B cell (primary cell): ENCODE measurements at regions not wholly inside any gene's neighbourhood (a gene's known extent, or its start where the extent isn't known, plus 50 kb on each side); places are given as distances from the start of the nearest gene placed in this dataset.
"Not testable (repeated sequence)": the region's sequence is repeated elsewhere in the genome, so short reads cannot be mapped to it uniquely, and the experiment has no call there.

Experiments
- ATAC-seq: fragments of 200-7000 bp; cut with Tn5 transposase; one replicate; pipeline ENCODE4 v1.10.0; 2021; ENCODE audit warnings: low read depth, mild to moderate bottlenecking, moderate number of reproducible peaks, moderate library complexity
- CTCF ChIA-PET: fragments of 350-600 bp; sonication (Branson Sonifier 250); formaldehyde crosslinking; loops from one replicate; lab custom pipeline; 2021; ENCODE audit warnings: antibody characterized with exemption, inconsistent platforms; lab: Charles Lee
- POLR2A ChIA-PET: fragments of 350-600 bp; sonication (Branson Sonifier 250); formaldehyde crosslinking; loops from one replicate; lab custom pipeline; 2021; ENCODE audit warnings: antibody characterized with exemption; lab: Charles Lee
- DNase-seq: peaks from one replicate; pipeline ENCODE4 v3.0.0; 2013
- H2AFZ ChIP-seq: 2 replicates; pipeline ENCODE4 v1.6.1; 2012; ENCODE audit warnings: mild to moderate bottlenecking, low read depth, low read length; ENCODE audit not compliant: insufficient read depth, poor library complexity, severe bottlenecking
- H3K27ac ChIP-seq, 2 donors: 1 replicate in 1 of 2; 2 replicates in 1 of 2; pipeline ENCODE4 v1.5.1; 2012 to 2013; ENCODE audit warnings: low read length in 2 of 2, mild to moderate bottlenecking in 2 of 2, moderate library complexity in 1 of 2
- H3K27me3 ChIP-seq, 4 experiments: fragments of 200-600 bp in 1 of 4; sonication (generic) in 1 of 4; replicated peaks in 1 of 4; 1 replicate in 2 of 4; 2 replicates in 2 of 4; pipeline versions ENCODE4 v1.6.1 to v1.7.0; 2013 to 2016; ENCODE audit warnings: low read length in 3 of 4, mild to moderate bottlenecking in 2 of 4, mixed read lengths in 1 of 4, moderate library complexity in 1 of 4; ENCODE audit not compliant: insufficient read depth in 4 of 4, control insufficient read depth in 3 of 4; ENCODE audit errors: control extremely low read depth in 1 of 4
- H3K36me3 ChIP-seq, 2 experiments: replicated peaks in 1 of 2; 1 replicate in 1 of 2; 2 replicates in 1 of 2; pipeline versions ENCODE4 v1.6.1 to v1.7.1; 2013; ENCODE audit warnings: low read length in 1 of 2; ENCODE audit not compliant: insufficient read depth in 2 of 2, control insufficient read depth in 1 of 2; ENCODE audit errors: control extremely low read depth in 1 of 2, extremely low read depth in 1 of 2
- H3K4me1 ChIP-seq, 2 donors: fragments of 200-600 bp in 1 of 2; sonication (generic) in 1 of 2; 1 replicate in 1 of 2; 2 replicates in 1 of 2; pipeline versions ENCODE4 v1.5.1 to v1.6.1; 2013 to 2017; ENCODE audit warnings: low read length in 2 of 2; ENCODE audit not compliant: control insufficient read depth in 2 of 2, insufficient read depth in 2 of 2
- H3K4me2 ChIP-seq: replicated peaks from 2 replicates; pipeline ENCODE3; 2012; ENCODE audit warnings: mild to moderate bottlenecking, low read depth, low read length; ENCODE audit not compliant: poor library complexity, severe bottlenecking
- H3K4me3 ChIP-seq, 5 experiments: fragments of 200-600 bp in 1 of 5; sonication (generic) in 1 of 5; 1 replicate in 3 of 5; 2 replicates in 2 of 5; pipeline versions ENCODE4 v1.5.1 to v1.7.0; 2011 to 2016; ENCODE audit warnings: low read length in 4 of 5, mild to moderate bottlenecking in 4 of 5, low read depth in 2 of 5, control low read depth in 1 of 5, moderate library complexity in 1 of 5; ENCODE audit not compliant: insufficient read depth in 1 of 5; ENCODE audit errors: control extremely low read depth in 1 of 5, extremely low read depth in 1 of 5
- H3K79me2 ChIP-seq: fragments of 200-600 bp; sonication (generic); one replicate; pipeline ENCODE4 v1.6.0; 2016; ENCODE audit warnings: low read length; ENCODE audit not compliant: control insufficient read depth, insufficient read depth
- H3K9ac ChIP-seq: fragments of 200-600 bp; sonication (generic); 2 replicates; pipeline ENCODE4 v1.6.1; 2017; ENCODE audit warnings: mild to moderate bottlenecking, low read length, moderate library complexity
- H3K9me3 ChIP-seq, 3 donors: one replicate each; pipeline versions ENCODE4 v1.6.1 to v1.7.1; 2013; ENCODE audit warnings: low read length in 2 of 3; ENCODE audit not compliant: control insufficient read depth in 2 of 3, insufficient read depth in 1 of 3; ENCODE audit errors: control extremely low read depth in 1 of 3
- H4K20me1 ChIP-seq: 2 replicates; pipeline ENCODE4 v1.6.0; 2012; ENCODE audit warnings: mild to moderate bottlenecking, low read length; ENCODE audit not compliant: insufficient read depth, control insufficient read depth, poor library complexity, severe bottlenecking
- H3K27ac Mint-ChIP-seq: one replicate; pipeline ENCODE4 v1.8.0; 2021; ENCODE audit warnings: mixed read lengths
- H3K27me3 Mint-ChIP-seq: one replicate; pipeline ENCODE4 v1.8.0; 2021; ENCODE audit warnings: mixed read lengths
- H3K4me1 Mint-ChIP-seq: one replicate; pipeline ENCODE4 v1.8.0; 2021; ENCODE audit warnings: mixed read lengths
- H3K4me3 Mint-ChIP-seq: one replicate; pipeline ENCODE4 v1.8.0; 2021; ENCODE audit warnings: mixed read lengths
- H3K9me3 Mint-ChIP-seq: one replicate; pipeline ENCODE4 v1.8.0; 2022; ENCODE audit warnings: mixed read lengths; ENCODE audit not compliant: insufficient read depth
- CTCF ChIP-seq: fragments of 200-600 bp; IDR thresholded peaks from one replicate; pipeline ENCODE4 v1.8.0; 2022; ENCODE audit warnings: antibody characterized with exemption, mild to moderate bottlenecking
- EZH2 ChIP-seq: IDR thresholded peaks from 2 replicates; pipeline ENCODE4 v1.6.1; 2012; ENCODE audit warnings: borderline replicate concordance, low read depth, mild to moderate bottlenecking, moderate library complexity, low read length; ENCODE audit not compliant: insufficient read depth, poor library complexity, severe bottlenecking
- WGBS: methylation state at CpG from one replicate; pipeline ENCODE4 v1.1.5; 2013; ENCODE audit warnings: missing lambda C conversion rate; ENCODE audit not compliant: insufficient coverage; 5-methylcytosine and 5-hydroxymethylcytosine counted together
- intact Hi-C: fragments of 100-400 bp; cut with micrococcal nuclease; formaldehyde crosslinking; loops from one replicate; pipeline ENCODE4 v1.10.0; 2022

- DNase-seq, H3K4me1 ChIP-seq, H2AFZ ChIP-seq, intact Hi-C loops, H3K4me2 ChIP-seq, H3K27me3 ChIP-seq, POLR2A ChIA-PET, H3K4me3 ChIP-seq, ATAC-seq, H3K9ac ChIP-seq, H3K79me2 ChIP-seq, H3K27ac Mint-ChIP-seq, H4K20me1 ChIP-seq, CTCF ChIA-PET, H3K36me3 ChIP-seq, H3K27ac ChIP-seq, H3K4me3 Mint-ChIP-seq, H3K4me1 Mint-ChIP-seq: not testable (repeated sequence)
- Mint-ChIP-seq H3K27me3 (peaks cover 23% of the 10 kb centered on the region), H3K9me3 (peaks cover 12% of the 10 kb centered on the region)
- 95% methylated on average over 2 of the region's 3 CpGs for WGBS
- peaks cover 0 to 12% (median 11%) of the 10 kb centered on the region in 3 donors for H3K9me3 ChIP-seq
Measured at GRCh38 chr6:4218619-4219317, 83.4 kb upstream of the ECI2 start.

GRCh38 chr6:4212588-4212987 is 77.2 kb upstream of the ECI2 start:
- Histone ChIP-seq H3K36me3 (no peaks in the 10 kb centered on the region), H3K9me3 (peaks cover 2 to 25% (median 9%) of the 10 kb centered on the region in 3 donors), H3K4me1 (peaks cover 28 to 32% of the 10 kb centered on the region in 2 donors), H4K20me1 (no peaks in the 10 kb centered on the region), H3K79me2 (no peaks in the 10 kb centered on the region), H3K27ac (no peak overlapping the region), H3K4me3 (no peak overlapping the region), H3K9ac (no peak overlapping the region), H2AFZ (no peak overlapping the region), H3K4me2 (no peak overlapping the region), H3K27me3 (no peaks in the 10 kb centered on the region)
- Mint-ChIP-seq H3K27me3 (peaks cover 10% of the 10 kb centered on the region), H3K27ac (no peak overlapping the region), H3K4me3 (no peak overlapping the region), H3K9me3 (peaks cover 9% of the 10 kb centered on the region), H3K4me1 (peaks cover 28% of the 10 kb centered on the region)
- ATAC-seq (no peak), DNase-seq (no peak)
- POLR2A ChIA-PET: no interaction called here
- 100% methylated on average over 1 of the region's 1 CpG for WGBS
- intact Hi-C loops: no loop called here
- TF ChIP-seq CTCF (no peak), EZH2 (no peak)
- CTCF ChIA-PET: interaction anchor here (0.5 kb wide), 1 partner anchor 477 kb away, joined by 3 read pairs; no protein-coding TSS in a partner anchor
